ENCODE measurements at regions not wholly inside any gene's neighbourhood (a gene's known extent, or its start where the extent isn't known, plus 50 kb on each side); places are given as distances from the start of the nearest gene placed in this dataset.

GRCh38 chr4:110849461-110849860 lies 226.6 kb upstream of the PITX2 start:
- Histone ChIP-seq H2AFZ (ENCODE audit: low read depth, low read length) (no peak overlapping the region), H3K27ac (ENCODE audit: low read length) (no peak overlapping the region), H3K4me2 (ENCODE audit: low read length) (no peak overlapping the region), H3K4me3 (ENCODE audit: low read length) (no peak overlapping the region), H3K9me2 (ENCODE audit: insufficient read depth, low read length) (no peaks in the 10 kb centered on the region), H3K27me3 (ENCODE audit: insufficient read depth, low read depth, low read length) (no peaks in the 10 kb centered on the region), H3K9ac (ENCODE audit: low read length) (no peak overlapping the region), H3K79me2 (replicated peaks; ENCODE audit: insufficient read depth, low read length) (no peaks in the 10 kb centered on the region), H3K9me3 (ENCODE audit: low read length) (no peaks in the 10 kb centered on the region), H3F3A (ENCODE audit: insufficient read depth, low read length, poor library complexity, severe bottlenecking) (no peaks in the 10 kb centered on the region), H3K36me3 (ENCODE audit: insufficient read depth, low read length) (no peaks in the 10 kb centered on the region), H4K20me1 (ENCODE audit: insufficient read depth) (no peaks in the 10 kb centered on the region)
- TF ChIP-seq, protein P1, sequence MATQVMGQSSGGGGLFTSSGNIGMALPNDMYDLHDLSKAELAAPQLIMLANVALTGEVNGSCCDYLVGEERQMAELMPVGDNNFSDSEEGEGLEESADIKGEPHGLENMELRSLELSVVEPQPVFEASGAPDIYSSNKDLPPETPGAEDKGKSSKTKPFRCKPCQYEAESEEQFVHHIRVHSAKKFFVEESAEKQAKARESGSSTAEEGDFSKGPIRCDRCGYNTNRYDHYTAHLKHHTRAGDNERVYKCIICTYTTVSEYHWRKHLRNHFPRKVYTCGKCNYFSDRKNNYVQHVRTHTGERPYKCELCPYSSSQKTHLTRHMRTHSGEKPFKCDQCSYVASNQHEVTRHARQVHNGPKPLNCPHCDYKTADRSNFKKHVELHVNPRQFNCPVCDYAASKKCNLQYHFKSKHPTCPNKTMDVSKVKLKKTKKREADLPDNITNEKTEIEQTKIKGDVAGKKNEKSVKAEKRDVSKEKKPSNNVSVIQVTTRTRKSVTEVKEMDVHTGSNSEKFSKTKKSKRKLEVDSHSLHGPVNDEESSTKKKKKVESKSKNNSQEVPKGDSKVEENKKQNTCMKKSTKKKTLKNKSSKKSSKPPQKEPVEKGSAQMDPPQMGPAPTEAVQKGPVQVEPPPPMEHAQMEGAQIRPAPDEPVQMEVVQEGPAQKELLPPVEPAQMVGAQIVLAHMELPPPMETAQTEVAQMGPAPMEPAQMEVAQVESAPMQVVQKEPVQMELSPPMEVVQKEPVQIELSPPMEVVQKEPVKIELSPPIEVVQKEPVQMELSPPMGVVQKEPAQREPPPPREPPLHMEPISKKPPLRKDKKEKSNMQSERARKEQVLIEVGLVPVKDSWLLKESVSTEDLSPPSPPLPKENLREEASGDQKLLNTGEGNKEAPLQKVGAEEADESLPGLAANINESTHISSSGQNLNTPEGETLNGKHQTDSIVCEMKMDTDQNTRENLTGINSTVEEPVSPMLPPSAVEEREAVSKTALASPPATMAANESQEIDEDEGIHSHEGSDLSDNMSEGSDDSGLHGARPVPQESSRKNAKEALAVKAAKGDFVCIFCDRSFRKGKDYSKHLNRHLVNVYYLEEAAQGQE (IDR thresholded peaks at IDR 0.05; ENCODE audit: borderline replicate concordance): no peak
- no peak for TF ChIP-seq POLR2AphosphoS5 (IDR thresholded peaks at IDR 0.05)
- TF ChIP-seq TAF1 (IDR thresholded peaks at IDR 0.05; ENCODE audit: low read depth): no peak

DNA sequence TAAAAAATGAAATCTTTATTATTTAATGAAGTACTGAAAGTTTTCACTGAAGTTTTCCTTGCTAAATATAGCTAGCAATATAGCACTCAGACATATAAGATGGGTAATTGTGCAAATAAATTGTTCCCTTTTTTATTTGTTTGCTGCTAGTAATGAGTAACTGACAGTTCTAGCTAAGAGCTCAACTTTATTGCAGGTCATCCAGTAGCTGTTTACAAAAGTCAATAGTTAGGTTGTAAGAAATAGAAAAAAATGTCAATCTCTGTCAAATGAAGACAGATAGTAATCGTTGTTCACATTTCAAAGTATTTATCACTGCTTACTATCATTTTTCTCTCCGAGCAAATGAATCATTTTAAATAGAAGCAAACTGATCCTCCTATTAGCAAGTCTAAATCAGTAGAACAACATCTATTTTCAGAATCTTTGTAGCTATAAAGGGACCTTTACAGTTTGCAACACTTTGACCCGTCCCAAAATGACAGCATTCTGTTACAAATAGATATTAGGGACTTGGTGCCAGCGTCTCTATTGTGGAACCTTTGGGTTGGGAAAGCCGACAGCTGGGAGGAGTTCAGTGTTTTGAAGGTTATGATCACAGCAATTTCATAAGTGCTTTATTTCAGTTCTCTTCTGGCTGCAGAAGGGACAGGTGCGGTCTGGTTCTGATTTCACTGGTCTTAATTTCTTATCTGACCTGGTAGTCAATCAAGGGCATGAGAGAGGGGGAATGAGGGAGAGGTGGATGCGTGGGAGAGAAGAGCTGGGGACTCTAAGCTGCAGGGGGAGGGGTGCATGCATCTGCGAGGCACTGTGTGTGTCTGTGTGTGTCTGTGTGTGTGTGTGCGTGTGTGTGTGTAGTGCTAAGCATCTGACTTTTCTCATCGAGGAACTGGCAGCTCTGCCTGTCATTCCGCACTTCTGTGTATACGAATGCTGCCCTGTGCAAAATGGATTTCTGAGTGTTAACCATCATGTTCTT lies 227.9 kb upstream of the PITX2 start:
- Histone ChIP-seq H3K36me3 (ENCODE audit: insufficient read depth, low read length) (no peaks in the 10 kb centered on the region), H3K27me3 (ENCODE audit: insufficient read depth, low read depth, low read length) (no peaks in the 10 kb centered on the region), H3K4me2 (ENCODE audit: low read length) (no peak overlapping the region), H3K9me2 (ENCODE audit: insufficient read depth, low read length) (no peaks in the 10 kb centered on the region), H3K79me2 (replicated peaks; ENCODE audit: insufficient read depth, low read length) (no peaks in the 10 kb centered on the region), H3F3A (ENCODE audit: insufficient read depth, low read length, poor library complexity, severe bottlenecking) (no peaks in the 10 kb centered on the region), H3K9ac (ENCODE audit: low read length) (no peak overlapping the region), H3K9me3 (ENCODE audit: low read length) (no peaks in the 10 kb centered on the region), H3K4me3 (ENCODE audit: low read length) (peak overlapping the region; percentile 8), H2AFZ (ENCODE audit: low read depth, low read length) (no peak overlapping the region), H3K27ac (ENCODE audit: low read length) (no peak overlapping the region), H4K20me1 (ENCODE audit: insufficient read depth) (no peaks in the 10 kb centered on the region)
- TF ChIP-seq EP300 (conservative IDR thresholded peaks at IDR 0.05; ENCODE audit: poor library complexity, severe bottlenecking) (no peak), POLR2AphosphoS5 (IDR thresholded peaks at IDR 0.05) (peak; percentile 49), TAF1 (IDR thresholded peaks at IDR 0.05; ENCODE audit: low read depth) (no peak)
- TF ChIP-seq, protein P1 (IDR thresholded peaks at IDR 0.05; ENCODE audit: borderline replicate concordance): peak; percentile 16
- TF ChIP-seq, protein P2, sequence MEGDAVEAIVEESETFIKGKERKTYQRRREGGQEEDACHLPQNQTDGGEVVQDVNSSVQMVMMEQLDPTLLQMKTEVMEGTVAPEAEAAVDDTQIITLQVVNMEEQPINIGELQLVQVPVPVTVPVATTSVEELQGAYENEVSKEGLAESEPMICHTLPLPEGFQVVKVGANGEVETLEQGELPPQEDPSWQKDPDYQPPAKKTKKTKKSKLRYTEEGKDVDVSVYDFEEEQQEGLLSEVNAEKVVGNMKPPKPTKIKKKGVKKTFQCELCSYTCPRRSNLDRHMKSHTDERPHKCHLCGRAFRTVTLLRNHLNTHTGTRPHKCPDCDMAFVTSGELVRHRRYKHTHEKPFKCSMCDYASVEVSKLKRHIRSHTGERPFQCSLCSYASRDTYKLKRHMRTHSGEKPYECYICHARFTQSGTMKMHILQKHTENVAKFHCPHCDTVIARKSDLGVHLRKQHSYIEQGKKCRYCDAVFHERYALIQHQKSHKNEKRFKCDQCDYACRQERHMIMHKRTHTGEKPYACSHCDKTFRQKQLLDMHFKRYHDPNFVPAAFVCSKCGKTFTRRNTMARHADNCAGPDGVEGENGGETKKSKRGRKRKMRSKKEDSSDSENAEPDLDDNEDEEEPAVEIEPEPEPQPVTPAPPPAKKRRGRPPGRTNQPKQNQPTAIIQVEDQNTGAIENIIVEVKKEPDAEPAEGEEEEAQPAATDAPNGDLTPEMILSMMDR (IDR thresholded peaks at IDR 0.05; ENCODE audit: poor library complexity, severe bottlenecking): no peak
